HEK293T (cell line): ENCODE measurements at regions not wholly inside any gene's neighbourhood (a gene's known extent, or its start where the extent isn't known, plus 50 kb on each side); places are given as distances from the start of the nearest gene placed in this dataset.

Experiments
- BHLHE40 ChIP-seq: fragments of 450-650 bp; IDR thresholded peaks from 2 replicates; pipeline ENCODE4 v1.6.1; 2016; ENCODE audit warnings: mild to moderate bottlenecking, moderate library complexity, borderline replicate concordance
- CTBP1 ChIP-seq: fragments of 450-650 bp; IDR thresholded peaks from 2 replicates; pipeline ENCODE4 v1.6.1; 2016; ENCODE audit warnings: borderline replicate concordance
- ELF4 ChIP-seq: fragments of 450-650 bp; IDR thresholded peaks from 2 replicates; pipeline ENCODE4 v1.6.1; 2017; ENCODE audit warnings: antibody characterized with exemption
- FOXK2 ChIP-seq: fragments of 450-650 bp; IDR thresholded peaks from 2 replicates; pipeline ENCODE4 v1.6.1; 2016; ENCODE audit warnings: mild to moderate bottlenecking
- FOXM1 ChIP-seq: fragments of 450-650 bp; IDR thresholded peaks from 2 replicates; pipeline ENCODE4 v1.6.1; 2017; ENCODE audit warnings: mild to moderate bottlenecking, borderline replicate concordance
- NFRKB ChIP-seq: fragments of 450-650 bp; IDR thresholded peaks from 2 replicates; pipeline ENCODE4 v1.6.1; 2016; ENCODE audit warnings: mild to moderate bottlenecking, moderate library complexity
- SP1 ChIP-seq: fragments of 450-650 bp; IDR thresholded peaks from 2 replicates; pipeline ENCODE4 v1.6.1; 2017
- SUZ12 ChIP-seq: fragments of 450-650 bp; IDR thresholded peaks from 2 replicates; pipeline ENCODE4 v1.6.1; 2016; ENCODE audit warnings: mild to moderate bottlenecking
- TARDBP ChIP-seq: fragments of 450-650 bp; IDR thresholded peaks from 2 replicates; pipeline ENCODE4 v1.6.1; 2016
- ZNF384 ChIP-seq: fragments of 450-650 bp; IDR thresholded peaks from 2 replicates; pipeline ENCODE4 v1.6.1; 2016

GRCh38 chrX:124860736-124861135 lies 458.9 kb upstream of the TEX13C start:
- TF ChIP-seq CTBP1: no peak
- TF ChIP-seq FOXK2: no peak
- TF ChIP-seq NFRKB: no peak
- no peak for TF ChIP-seq ZNF384
- no peak for TF ChIP-seq SUZ12
- TF ChIP-seq FOXM1: no peak
- no peak for TF ChIP-seq ELF4
- no peak for TF ChIP-seq TARDBP
- TF ChIP-seq BHLHE40: no peak
- TF ChIP-seq SP1: no peak
